ENCODE measurements at regions not wholly inside any gene's neighbourhood (a gene's known extent, or its start where the extent isn't known, plus 50 kb on each side); places are given as distances from the start of the nearest gene placed in this dataset.
"Not testable (repeated sequence)": the region's sequence is repeated elsewhere in the genome, so short reads cannot be mapped to it uniquely, and the experiment has no call there.

- H3K36me3 ChIP-seq (ENCODE audit: control insufficient read depth in 2 of 2, insufficient read depth in 2 of 2, low read length in 1 of 2) = no peaks in the 10 kb centered on the region
- no peak overlapping the region for H3K27ac ChIP-seq (ENCODE audit: low read depth in 2 of 2, low read length in 1 of 2)
- H3K4me1 ChIP-seq (ENCODE audit: control insufficient read depth in 2 of 2, insufficient read depth in 2 of 2, low read length in 1 of 2) = no peaks in the 10 kb centered on the region
- 83 to 86% methylated on average over 24 of the region's 24 CpGs for WGBS, 2 donors
- peaks cover 0 to 2% of the 10 kb centered on the region in 2 donors for H3K9me3 ChIP-seq (ENCODE audit: control insufficient read depth in 2 of 2, insufficient read depth in 1 of 2, low read depth in 1 of 2, low read length in 1 of 2)
- H3K4me3 ChIP-seq (ENCODE audit: low read depth in 1 of 2, low read length in 2 of 2) = no peak overlapping the region
- H3K27me3 ChIP-seq (ENCODE audit: control insufficient read depth in 1 of 2, insufficient read depth in 2 of 2, low read length in 2 of 2) = no peaks in the 10 kb centered on the region
Measured at GRCh38 chr18:65206551-65207260, 544.1 kb upstream of the CDH7 start.

GRCh38 chr18:65202091-65202490, 548.7 kb upstream of the CDH7 start:
- Histone ChIP-seq H3K27me3 (ENCODE audit: control insufficient read depth in 1 of 2, insufficient read depth in 2 of 2, low read length in 2 of 2) (no peaks in the 10 kb centered on the region), H3K4me3 (ENCODE audit: low read depth in 1 of 2, low read length in 2 of 2) (no peak overlapping the region), H3K9me3 (ENCODE audit: control insufficient read depth in 2 of 2, insufficient read depth in 1 of 2, low read depth in 1 of 2, low read length in 1 of 2) (peaks cover 0 to 2% of the 10 kb centered on the region in 2 donors), H3K36me3 (ENCODE audit: control insufficient read depth in 2 of 2, insufficient read depth in 2 of 2, low read length in 1 of 2) (no peaks in the 10 kb centered on the region), H3K4me1 (ENCODE audit: control insufficient read depth in 2 of 2, insufficient read depth in 2 of 2, low read length in 1 of 2) (no peaks in the 10 kb centered on the region), H3K27ac (ENCODE audit: low read depth in 2 of 2, low read length in 1 of 2) (no peak overlapping the region)
- 82 to 85% methylated on average over 4 of the region's 4 CpGs for WGBS, 2 donors

GRCh38 chr18:65175681-65176080, 575.1 kb upstream of the CDH7 start:
- H3K36me3 ChIP-seq (ENCODE audit: control insufficient read depth in 2 of 2, insufficient read depth in 2 of 2, low read length in 1 of 2) = no peaks in the 10 kb centered on the region
- no peaks in the 10 kb centered on the region for H3K4me1 ChIP-seq (ENCODE audit: control insufficient read depth in 2 of 2, insufficient read depth in 2 of 2, low read length in 1 of 2)
- WGBS, 2 donors = 88 to 95% methylated on average over 2 of the region's 2 CpGs
- H3K4me3 ChIP-seq (ENCODE audit: low read depth in 1 of 2, low read length in 2 of 2) = no peak overlapping the region
- H3K27me3 ChIP-seq (ENCODE audit: control insufficient read depth in 1 of 2, insufficient read depth in 2 of 2, low read length in 2 of 2) = no peaks in the 10 kb centered on the region
- H3K27ac ChIP-seq (ENCODE audit: low read depth in 2 of 2, low read length in 1 of 2) = no peak overlapping the region
- no peaks in the 10 kb centered on the region for H3K9me3 ChIP-seq (ENCODE audit: control insufficient read depth in 2 of 2, insufficient read depth in 1 of 2, low read depth in 1 of 2, low read length in 1 of 2)

- H3K27me3 ChIP-seq (ENCODE audit: control insufficient read depth in 1 of 2, insufficient read depth in 2 of 2, low read length in 2 of 2); H3K4me1 ChIP-seq (ENCODE audit: control insufficient read depth in 2 of 2, insufficient read depth in 2 of 2, low read length in 1 of 2); H3K9me3 ChIP-seq (ENCODE audit: control insufficient read depth in 2 of 2, insufficient read depth in 1 of 2, low read depth in 1 of 2, low read length in 1 of 2); H3K4me3 ChIP-seq (ENCODE audit: low read depth in 1 of 2, low read length in 2 of 2); H3K27ac ChIP-seq (ENCODE audit: low read depth in 2 of 2, low read length in 1 of 2); H3K36me3 ChIP-seq (ENCODE audit: control insufficient read depth in 2 of 2, insufficient read depth in 2 of 2, low read length in 1 of 2): not testable (repeated sequence)
- WGBS, 2 donors = 92 to 94% methylated on average over 13 of the region's 13 CpGs
Measured at GRCh38 chr18:65162086-65162485, 588.7 kb upstream of the CDH7 start.

- Histone ChIP-seq H3K36me3 (ENCODE audit: control insufficient read depth in 2 of 2, insufficient read depth in 2 of 2, low read length in 1 of 2) (no peaks in the 10 kb centered on the region), H3K4me1 (ENCODE audit: control insufficient read depth in 2 of 2, insufficient read depth in 2 of 2, low read length in 1 of 2) (no peaks in the 10 kb centered on the region)
Measured at GRCh38 chr18:65146482-65147021, 604.3 kb upstream of the CDH7 start.

GRCh38 chr18:65145312-65145711, 605.5 kb upstream of the CDH7 start:
- Histone ChIP-seq H3K9me3 (ENCODE audit: control insufficient read depth in 2 of 2, insufficient read depth in 1 of 2, low read depth in 1 of 2, low read length in 1 of 2) (no peaks in the 10 kb centered on the region), H3K36me3 (ENCODE audit: control insufficient read depth in 2 of 2, insufficient read depth in 2 of 2, low read length in 1 of 2) (no peaks in the 10 kb centered on the region), H3K27ac (ENCODE audit: low read depth in 2 of 2, low read length in 1 of 2) (no peak overlapping the region)

More at GRCh38 chr18:65146482-65147021, 604.3 kb upstream of the CDH7 start:
- no peak overlapping the region for H3K4me3 ChIP-seq (ENCODE audit: low read depth in 1 of 2, low read length in 2 of 2)
- WGBS, 2 donors = 51 to 53% methylated on average over 2 of the region's 2 CpGs
- H3K27me3 ChIP-seq (ENCODE audit: control insufficient read depth in 1 of 2, insufficient read depth in 2 of 2, low read length in 2 of 2) = no peaks in the 10 kb centered on the region
- H3K27ac ChIP-seq (ENCODE audit: low read depth in 2 of 2, low read length in 1 of 2) = no peak overlapping the region
- H3K9me3 ChIP-seq (ENCODE audit: control insufficient read depth in 2 of 2, insufficient read depth in 1 of 2, low read depth in 1 of 2, low read length in 1 of 2) = no peaks in the 10 kb centered on the region

GRCh38 chr18:65133610-65134009, 617.2 kb upstream of the CDH7 start:
- no peaks in the 10 kb centered on the region for H3K4me1 ChIP-seq (ENCODE audit: control insufficient read depth in 2 of 2, insufficient read depth in 2 of 2, low read length in 1 of 2)
- WGBS, 2 donors = 68 to 77% methylated on average over 1 of the region's 1 CpG

More at GRCh38 chr18:65145312-65145711, 605.5 kb upstream of the CDH7 start:
- Histone ChIP-seq H3K27me3 (ENCODE audit: control insufficient read depth in 1 of 2, insufficient read depth in 2 of 2, low read length in 2 of 2) (no peaks in the 10 kb centered on the region), H3K4me3 (ENCODE audit: low read depth in 1 of 2, low read length in 2 of 2) (no peak overlapping the region), H3K4me1 (ENCODE audit: control insufficient read depth in 2 of 2, insufficient read depth in 2 of 2, low read length in 1 of 2) (no peaks in the 10 kb centered on the region)

GRCh38 chr18:65124633-65125032, 626.2 kb upstream of the CDH7 start:
- H3K36me3 ChIP-seq (ENCODE audit: control insufficient read depth in 2 of 2, insufficient read depth in 2 of 2, low read length in 1 of 2) = no peaks in the 10 kb centered on the region
- no peaks in the 10 kb centered on the region for H3K4me1 ChIP-seq (ENCODE audit: control insufficient read depth in 2 of 2, insufficient read depth in 2 of 2, low read length in 1 of 2)
- H3K27me3 ChIP-seq (ENCODE audit: control insufficient read depth in 1 of 2, insufficient read depth in 2 of 2, low read length in 2 of 2) = no peaks in the 10 kb centered on the region
- WGBS, 2 donors = 64 to 67% methylated on average over 3 of the region's 3 CpGs
- H3K9me3 ChIP-seq (ENCODE audit: control insufficient read depth in 2 of 2, insufficient read depth in 1 of 2, low read depth in 1 of 2, low read length in 1 of 2) = peaks cover 0 to 6% of the 10 kb centered on the region in 2 donors
- H3K27ac ChIP-seq (ENCODE audit: low read depth in 2 of 2, low read length in 1 of 2) = no peak overlapping the region
- no peak overlapping the region for H3K4me3 ChIP-seq (ENCODE audit: low read depth in 1 of 2, low read length in 2 of 2)

More at GRCh38 chr18:65133610-65134009, 617.2 kb upstream of the CDH7 start:
- no peaks in the 10 kb centered on the region for H3K36me3 ChIP-seq (ENCODE audit: control insufficient read depth in 2 of 2, insufficient read depth in 2 of 2, low read length in 1 of 2)
- H3K27ac ChIP-seq (ENCODE audit: low read depth in 2 of 2, low read length in 1 of 2) = no peak overlapping the region
- H3K27me3 ChIP-seq (ENCODE audit: control insufficient read depth in 1 of 2, insufficient read depth in 2 of 2, low read length in 2 of 2) = no peaks in the 10 kb centered on the region
- H3K4me3 ChIP-seq (ENCODE audit: low read depth in 1 of 2, low read length in 2 of 2) = no peak overlapping the region
- no peaks in the 10 kb centered on the region for H3K9me3 ChIP-seq (ENCODE audit: control insufficient read depth in 2 of 2, insufficient read depth in 1 of 2, low read depth in 1 of 2, low read length in 1 of 2)

GRCh38 chr18:65103864-65104263, 646.9 kb upstream of the CDH7 start:
- H3K27ac ChIP-seq (ENCODE audit: low read depth in 2 of 2, low read length in 1 of 2) = no peak overlapping the region
- no peaks in the 10 kb centered on the region for H3K4me1 ChIP-seq (ENCODE audit: control insufficient read depth in 2 of 2, insufficient read depth in 2 of 2, low read length in 1 of 2)
- H3K9me3 ChIP-seq (ENCODE audit: control insufficient read depth in 2 of 2, insufficient read depth in 1 of 2, low read depth in 1 of 2, low read length in 1 of 2) = no peaks in the 10 kb centered on the region
- no peak overlapping the region for H3K4me3 ChIP-seq (ENCODE audit: low read depth in 1 of 2, low read length in 2 of 2)
- H3K36me3 ChIP-seq (ENCODE audit: control insufficient read depth in 2 of 2, insufficient read depth in 2 of 2, low read length in 1 of 2) = no peaks in the 10 kb centered on the region
- H3K27me3 ChIP-seq (ENCODE audit: control insufficient read depth in 1 of 2, insufficient read depth in 2 of 2, low read length in 2 of 2) = no peaks in the 10 kb centered on the region

GRCh38 chr18:65093346-65093745, 657.5 kb upstream of the CDH7 start:
- H3K36me3 ChIP-seq (ENCODE audit: control insufficient read depth in 2 of 2, insufficient read depth in 2 of 2, low read length in 1 of 2) = no peaks in the 10 kb centered on the region
- H3K9me3 ChIP-seq (ENCODE audit: control insufficient read depth in 2 of 2, insufficient read depth in 1 of 2, low read depth in 1 of 2, low read length in 1 of 2) = no peaks in the 10 kb centered on the region
- H3K27me3 ChIP-seq (ENCODE audit: control insufficient read depth in 1 of 2, insufficient read depth in 2 of 2, low read length in 2 of 2) = no peaks in the 10 kb centered on the region
- 85 to 88% methylated on average over 4 of the region's 4 CpGs for WGBS, 2 donors
- H3K27ac ChIP-seq (ENCODE audit: low read depth in 2 of 2, low read length in 1 of 2) = no peak overlapping the region
- H3K4me3 ChIP-seq (ENCODE audit: low read depth in 1 of 2, low read length in 2 of 2) = no peak overlapping the region
- H3K4me1 ChIP-seq (ENCODE audit: control insufficient read depth in 2 of 2, insufficient read depth in 2 of 2, low read length in 1 of 2) = no peaks in the 10 kb centered on the region

Data from esophagus (tissue), 2 donors.